SU-DHL-6 (cell line): ENCODE measurements at regions not wholly inside any gene's neighbourhood (a gene's known extent, or its start where the extent isn't known, plus 50 kb on each side); places are given as distances from the start of the nearest gene placed in this dataset.

ENCODE experiments used
- CTCF ChIP-seq: fragments of 200-600 bp; sonication (generic); IDR thresholded peaks from one replicate; pipeline ENCODE4 v1.5.1; 2017; ENCODE audit warnings: antibody characterized with exemption, mild to moderate bottlenecking, low read length, moderate library complexity; ENCODE audit not compliant: insufficient read depth, poor library complexity, severe bottlenecking
- EZH2phosphoT487 ChIP-seq: fragments of 200-600 bp; sonication (generic), shearing (Covaris generic); conservative IDR thresholded peaks from 2 replicates; pipeline ENCODE4 v1.6.1; 2018; ENCODE audit warnings: mild to moderate bottlenecking, antibody characterized with exemption, low read length, moderate library complexity, mixed read lengths

- TF ChIP-seq CTCF (no peak), EZH2phosphoT487 (no peak)
Measured at GRCh38 chr15:95091444-95091843, 860.1 kb downstream of the MCTP2 start.
